ENCODE measurements at regions not wholly inside any gene's neighbourhood (a gene's known extent, or its start where the extent isn't known, plus 50 kb on each side); places are given as distances from the start of the nearest gene placed in this dataset.
A peak's percentile ranks its signal among the peaks of the same experiment; 100 is the strongest.

DNA sequence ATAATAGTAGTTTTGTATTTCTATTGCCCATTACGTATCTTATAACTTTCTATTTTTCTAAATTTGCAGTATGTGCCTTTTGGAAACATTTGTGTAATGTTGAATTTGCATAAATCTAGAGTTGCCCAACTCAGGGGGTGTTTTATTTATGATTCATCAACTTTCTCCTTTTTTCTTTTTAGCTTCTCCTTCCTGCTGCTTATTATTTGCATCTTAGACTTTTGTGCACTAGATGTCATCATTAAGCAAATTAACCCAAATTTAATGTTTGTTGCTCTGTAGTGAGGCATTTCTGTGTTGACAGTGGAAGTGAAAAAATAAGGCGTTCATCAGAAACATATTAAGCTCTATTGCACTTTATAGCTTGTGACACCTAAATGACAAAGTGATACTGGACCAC, 56.2 kb upstream of the ZBED5 start:
- H3K9me3 Mint-ChIP-seq: peaks cover 8% of the 10 kb centered on the region
- H3K4me3 ChIP-seq (ENCODE audit: low read length): no peak overlapping the region
- CTCF ChIA-PET: interaction anchor here (0.7 kb wide), 1 partner anchor 471 kb away, joined by 3 read pairs; no protein-coding TSS in a partner anchor
- no peaks in the 10 kb centered on the region for H3K27me3 ChIP-seq (ENCODE audit: control insufficient read depth in 1 of 2, insufficient read depth in 2 of 2, low read length in 2 of 2)
- no peaks in the 10 kb centered on the region for H3K36me3 ChIP-seq (ENCODE audit: insufficient read depth, low read length)
- intact Hi-C loops (cut with DNase I, micrococcal nuclease): no loop called here
- no peaks in the 10 kb centered on the region for H3K36me3 Mint-ChIP-seq (ENCODE audit: low read depth)
- peak in 2 of 14 experiments; percentile 21 to 22 for DNase-seq
- H3K9me3 ChIP-seq (ENCODE audit: control insufficient read depth in 1 of 2, insufficient read depth in 1 of 2, low read length in 2 of 2): peaks cover 0 to 8% of the 10 kb centered on the region in 2 experiments
- H3K27ac ChIP-seq (ENCODE audit: low read depth in 1 of 2, low read length in 2 of 2): no peak overlapping the region
- no peak overlapping the region for H3K4me3 Mint-ChIP-seq
- H3K27me3 Mint-ChIP-seq: peaks cover 3% of the 10 kb centered on the region
- no peaks in the 10 kb centered on the region for H3K4me1 Mint-ChIP-seq (ENCODE audit: low read depth)
- POLR2A ChIA-PET: interaction anchor here (0.9 kb wide), 1 partner anchor 105 kb away, joined by 4 read pairs; the partner anchor contains the start of gene EIF4G2
- TF ChIP-seq, protein P1, sequence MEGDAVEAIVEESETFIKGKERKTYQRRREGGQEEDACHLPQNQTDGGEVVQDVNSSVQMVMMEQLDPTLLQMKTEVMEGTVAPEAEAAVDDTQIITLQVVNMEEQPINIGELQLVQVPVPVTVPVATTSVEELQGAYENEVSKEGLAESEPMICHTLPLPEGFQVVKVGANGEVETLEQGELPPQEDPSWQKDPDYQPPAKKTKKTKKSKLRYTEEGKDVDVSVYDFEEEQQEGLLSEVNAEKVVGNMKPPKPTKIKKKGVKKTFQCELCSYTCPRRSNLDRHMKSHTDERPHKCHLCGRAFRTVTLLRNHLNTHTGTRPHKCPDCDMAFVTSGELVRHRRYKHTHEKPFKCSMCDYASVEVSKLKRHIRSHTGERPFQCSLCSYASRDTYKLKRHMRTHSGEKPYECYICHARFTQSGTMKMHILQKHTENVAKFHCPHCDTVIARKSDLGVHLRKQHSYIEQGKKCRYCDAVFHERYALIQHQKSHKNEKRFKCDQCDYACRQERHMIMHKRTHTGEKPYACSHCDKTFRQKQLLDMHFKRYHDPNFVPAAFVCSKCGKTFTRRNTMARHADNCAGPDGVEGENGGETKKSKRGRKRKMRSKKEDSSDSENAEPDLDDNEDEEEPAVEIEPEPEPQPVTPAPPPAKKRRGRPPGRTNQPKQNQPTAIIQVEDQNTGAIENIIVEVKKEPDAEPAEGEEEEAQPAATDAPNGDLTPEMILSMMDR (IDR thresholded peaks at IDR 0.05): no peak
- no peaks in the 10 kb centered on the region for H3K4me1 ChIP-seq (ENCODE audit: insufficient read depth, low read length)
- H3K27ac Mint-ChIP-seq: no peak overlapping the region
- ATAC-seq (ENCODE audit: poor library complexity): no peak

DNA sequence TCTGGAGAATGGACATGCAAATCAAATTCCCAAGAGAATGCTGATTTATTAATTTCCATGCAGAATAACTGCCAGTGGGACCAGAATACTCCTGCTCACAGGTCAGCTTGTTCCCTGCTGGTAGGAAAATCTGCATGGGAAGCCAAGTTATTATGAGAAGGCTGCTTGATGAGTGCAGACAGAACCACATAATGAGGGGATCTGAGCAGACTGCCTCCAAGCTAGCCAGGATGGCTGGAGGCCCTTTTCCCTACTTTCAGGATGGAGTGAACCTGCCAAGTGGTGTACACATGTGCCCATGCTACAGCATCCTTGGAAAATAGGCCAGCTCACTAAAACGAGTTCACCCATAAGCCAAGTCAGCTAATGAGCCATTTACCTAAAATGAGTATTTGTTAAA, 55.2 kb upstream of the ZBED5 start:
- ChIA-PET POLR2A (interaction anchor here (1.6 kb wide), 1 partner anchor 55 kb away, joined by 5 read pairs; the partner anchor contains the start of gene ZBED5), CTCF (no interaction called here)
- H3K4me1 ChIP-seq (ENCODE audit: insufficient read depth, low read length): no peaks in the 10 kb centered on the region
- peaks cover 0 to 8% of the 10 kb centered on the region in 2 experiments for H3K9me3 ChIP-seq (ENCODE audit: control insufficient read depth in 1 of 2, insufficient read depth in 1 of 2, low read length in 2 of 2)
- no peaks in the 10 kb centered on the region for H3K4me1 Mint-ChIP-seq (ENCODE audit: low read depth)
- TF ChIP-seq, protein P1 (IDR thresholded peaks at IDR 0.05): no peak
- H3K27me3 ChIP-seq (ENCODE audit: control insufficient read depth in 1 of 2, insufficient read depth in 2 of 2, low read length in 2 of 2): no peaks in the 10 kb centered on the region
- no peak overlapping the region for H3K27ac Mint-ChIP-seq
- H3K36me3 ChIP-seq (ENCODE audit: insufficient read depth, low read length): no peaks in the 10 kb centered on the region
- H3K9me3 Mint-ChIP-seq: peaks cover 4% of the 10 kb centered on the region
- no peaks in the 10 kb centered on the region for H3K36me3 Mint-ChIP-seq (ENCODE audit: low read depth)
- no peak for DNase-seq
- H3K27me3 Mint-ChIP-seq: peaks cover 3% of the 10 kb centered on the region
- intact Hi-C loops (cut with DNase I, micrococcal nuclease): no loop called here
- no peak for ATAC-seq (ENCODE audit: poor library complexity)
- H3K4me3 ChIP-seq (ENCODE audit: low read length): no peak overlapping the region
- no peak overlapping the region for H3K4me3 Mint-ChIP-seq
- H3K27ac ChIP-seq (ENCODE audit: low read depth in 1 of 2, low read length in 2 of 2): no peak overlapping the region

DNA sequence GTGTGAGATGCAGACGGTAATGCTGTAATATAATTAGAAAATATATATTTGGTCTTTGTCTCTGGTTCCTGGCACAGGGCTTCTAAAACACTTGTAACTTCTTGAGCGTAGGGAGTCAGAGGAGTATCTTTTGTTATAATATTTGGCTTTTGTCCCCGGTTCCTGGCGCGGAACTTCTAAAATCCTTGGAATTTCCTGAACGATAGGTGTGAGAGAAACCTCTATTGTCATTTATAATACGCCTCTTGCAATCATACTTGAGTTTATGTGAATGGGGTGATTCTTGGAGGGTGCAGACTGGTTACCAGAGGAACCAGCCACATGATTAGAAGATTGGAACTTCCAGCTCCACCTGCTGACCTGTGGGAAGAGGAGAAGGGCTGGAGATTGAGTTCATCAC, 54.1 kb upstream of the ZBED5 start:
- no peak for ATAC-seq (ENCODE audit: poor library complexity)
- DNase-seq: no peak
- Histone ChIP-seq H3K4me1 (ENCODE audit: insufficient read depth, low read length) (no peaks in the 10 kb centered on the region), H3K4me3 (ENCODE audit: low read length) (no peak overlapping the region), H3K27me3 (ENCODE audit: control insufficient read depth in 1 of 2, insufficient read depth in 2 of 2, low read length in 2 of 2) (no peaks in the 10 kb centered on the region), H3K36me3 (ENCODE audit: insufficient read depth, low read length) (no peaks in the 10 kb centered on the region), H3K27ac (ENCODE audit: low read depth in 1 of 2, low read length in 2 of 2) (no peak overlapping the region), H3K9me3 (ENCODE audit: control insufficient read depth in 1 of 2, insufficient read depth in 1 of 2, low read length in 2 of 2) (no peaks in the 10 kb centered on the region)
- CTCF ChIA-PET: no interaction called here
- H3K4me1 Mint-ChIP-seq (ENCODE audit: low read depth): no peaks in the 10 kb centered on the region
- H3K27ac Mint-ChIP-seq: no peak overlapping the region
- peaks cover 3% of the 10 kb centered on the region for H3K27me3 Mint-ChIP-seq
- no peaks in the 10 kb centered on the region for H3K36me3 Mint-ChIP-seq (ENCODE audit: low read depth)
- H3K4me3 Mint-ChIP-seq: no peak overlapping the region
- POLR2A ChIA-PET: interaction anchor here (1.6 kb wide), 1 partner anchor 54 kb away, joined by 5 read pairs; the partner anchor contains the start of gene ZBED5
- peaks cover 2% of the 10 kb centered on the region for H3K9me3 Mint-ChIP-seq
- intact Hi-C loops (cut with DNase I, micrococcal nuclease): no loop called here
- TF ChIP-seq, protein P1 (IDR thresholded peaks at IDR 0.05): no peak
